ENCODE measurements at regions not wholly inside any gene's neighbourhood (a gene's known extent, or its start where the extent isn't known, plus 50 kb on each side); places are given as distances from the start of the nearest gene placed in this dataset.

DNA sequence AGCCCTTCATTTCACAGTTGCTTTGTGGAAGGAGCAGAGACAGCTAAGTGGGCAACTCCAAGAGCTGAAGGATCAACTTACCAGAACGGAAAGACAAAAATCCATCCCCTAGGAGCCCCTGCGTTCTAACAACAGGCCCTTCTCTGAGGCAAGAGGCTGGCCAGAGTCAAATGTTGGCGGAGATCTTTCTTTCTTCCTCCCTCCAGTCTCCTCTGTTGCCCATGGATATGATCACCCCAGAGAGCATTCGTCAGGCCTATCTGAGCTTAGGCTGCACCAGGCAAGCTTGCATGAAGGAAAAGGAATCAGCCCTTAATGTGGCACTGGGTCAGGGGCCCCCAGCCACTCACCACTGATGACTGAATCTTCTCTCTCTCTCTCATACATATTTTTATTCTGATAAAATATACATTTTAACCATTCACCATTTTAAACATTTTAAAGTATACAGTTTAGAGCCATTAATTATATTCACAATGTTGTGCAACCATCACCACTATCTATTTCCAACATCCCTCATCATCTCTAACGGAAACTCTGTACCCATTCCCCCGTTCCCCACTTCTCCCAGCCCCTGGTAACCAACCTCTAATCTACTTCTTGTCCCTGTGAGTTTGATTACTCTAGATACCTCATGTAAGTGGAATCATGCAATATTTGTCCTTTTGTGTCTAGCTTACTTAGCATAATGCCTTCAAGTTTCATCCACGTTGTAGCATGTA is 52.9 kb upstream of the CCND2 start:
- TF ChIP-seq, protein P1, sequence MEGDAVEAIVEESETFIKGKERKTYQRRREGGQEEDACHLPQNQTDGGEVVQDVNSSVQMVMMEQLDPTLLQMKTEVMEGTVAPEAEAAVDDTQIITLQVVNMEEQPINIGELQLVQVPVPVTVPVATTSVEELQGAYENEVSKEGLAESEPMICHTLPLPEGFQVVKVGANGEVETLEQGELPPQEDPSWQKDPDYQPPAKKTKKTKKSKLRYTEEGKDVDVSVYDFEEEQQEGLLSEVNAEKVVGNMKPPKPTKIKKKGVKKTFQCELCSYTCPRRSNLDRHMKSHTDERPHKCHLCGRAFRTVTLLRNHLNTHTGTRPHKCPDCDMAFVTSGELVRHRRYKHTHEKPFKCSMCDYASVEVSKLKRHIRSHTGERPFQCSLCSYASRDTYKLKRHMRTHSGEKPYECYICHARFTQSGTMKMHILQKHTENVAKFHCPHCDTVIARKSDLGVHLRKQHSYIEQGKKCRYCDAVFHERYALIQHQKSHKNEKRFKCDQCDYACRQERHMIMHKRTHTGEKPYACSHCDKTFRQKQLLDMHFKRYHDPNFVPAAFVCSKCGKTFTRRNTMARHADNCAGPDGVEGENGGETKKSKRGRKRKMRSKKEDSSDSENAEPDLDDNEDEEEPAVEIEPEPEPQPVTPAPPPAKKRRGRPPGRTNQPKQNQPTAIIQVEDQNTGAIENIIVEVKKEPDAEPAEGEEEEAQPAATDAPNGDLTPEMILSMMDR (IDR thresholded peaks at IDR 0.05) = no peak
- TF ChIP-seq EZH2 (IDR thresholded peaks at IDR 0.05; ENCODE audit: borderline replicate concordance, insufficient read depth, low read depth, low read length, poor library complexity, severe bottlenecking) = no peak
